Epithelial cell of proximal tubule (primary cell): ENCODE measurements at regions not wholly inside any gene's neighbourhood (a gene's known extent, or its start where the extent isn't known, plus 50 kb on each side); places are given as distances from the start of the nearest gene placed in this dataset.
A peak's percentile ranks its signal among the peaks of the same experiment; 100 is the strongest.

Experiments
- DNase-seq: peaks from one replicate; pipeline ENCODE4 v3.0.0-alpha.2; 2011; ENCODE audit warnings: low read depth
- H3K4me3 ChIP-seq: 2 replicates; pipeline ENCODE4 v1.5.1; 2011; ENCODE audit warnings: low read depth, mild to moderate bottlenecking, low read length
- CTCF ChIP-seq: conservative IDR thresholded peaks from 2 replicates; pipeline ENCODE4 v1.5.1; 2012; ENCODE audit warnings: low read depth, mild to moderate bottlenecking, low read length

GRCh38 chr3:168540726-168541125 lies 445.0 kb upstream of the GOLIM4 start:
- TF ChIP-seq CTCF, result no peak
- DNase-seq, result no peak
- H3K4me3 ChIP-seq, result no peak overlapping the region

DNA sequence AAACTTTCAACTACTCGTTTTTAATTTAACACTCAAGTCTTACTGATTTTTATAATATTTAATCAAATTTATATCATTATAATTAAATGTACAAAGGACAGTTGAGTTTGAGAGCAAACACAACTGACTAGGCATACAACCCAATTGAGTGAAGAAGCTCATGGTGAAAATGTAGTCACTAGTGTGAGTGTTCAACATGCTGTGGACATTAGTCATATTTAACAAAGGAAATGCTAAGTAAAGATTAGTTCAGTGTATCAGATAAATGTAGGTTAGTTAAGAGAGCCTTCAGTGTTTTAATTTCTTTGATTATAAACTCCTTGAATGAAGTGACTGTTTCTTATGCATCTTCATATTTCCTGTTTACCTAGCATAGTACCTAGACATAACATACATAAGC lies 444.2 kb upstream of the GOLIM4 start:
- no peak for DNase-seq
- TF ChIP-seq CTCF, result no peak

DNA sequence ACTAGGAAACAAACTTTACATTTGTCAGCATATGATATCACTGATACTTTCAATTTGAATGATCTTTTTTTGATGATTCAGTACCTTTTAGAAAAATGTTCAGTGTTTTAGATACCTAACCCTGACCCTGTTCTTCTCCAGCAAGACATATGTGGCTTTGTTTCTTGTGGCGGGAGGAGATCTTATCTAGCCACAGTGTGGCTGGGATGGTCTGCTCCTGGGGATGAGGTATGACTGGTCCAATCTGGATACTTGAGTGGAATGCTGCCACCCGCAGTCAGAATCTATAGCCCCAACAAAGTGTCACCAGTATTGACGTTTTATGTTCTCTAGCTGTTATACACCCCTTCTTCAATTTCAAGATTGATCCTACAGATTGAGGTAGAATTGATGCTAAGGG lies 439.0 kb upstream of the GOLIM4 start:
- no peak for DNase-seq
- no peak overlapping the region for H3K4me3 ChIP-seq
- TF ChIP-seq CTCF, result peak; percentile 5

More for the DNA sequence above, 444.2 kb upstream of the GOLIM4 start:
- H3K4me3 ChIP-seq, result no peak overlapping the region

GRCh38 chr3:168533600-168533999 lies 437.9 kb upstream of the GOLIM4 start:
- H3K4me3 ChIP-seq, result no peak overlapping the region
- TF ChIP-seq CTCF, result no peak
- DNase-seq, result no peak

DNA sequence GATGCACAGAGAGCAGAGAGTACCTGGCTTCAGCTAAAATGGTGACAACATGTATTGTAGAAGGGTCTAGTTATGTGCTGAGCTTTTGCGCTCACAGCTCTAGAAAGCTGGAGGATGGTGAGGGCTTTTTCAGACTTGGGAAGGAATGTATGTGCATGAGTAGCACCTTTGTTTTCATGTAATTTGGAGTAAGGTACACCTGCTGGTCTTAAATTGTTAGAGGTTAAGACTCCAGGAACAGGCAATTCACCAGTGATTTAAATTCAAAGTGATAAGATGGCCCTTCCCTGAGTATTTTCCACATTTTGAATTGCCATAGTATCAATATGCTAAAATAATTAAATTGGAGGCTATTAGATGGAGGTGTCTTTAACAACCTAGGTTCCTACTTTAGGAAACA lies 436.4 kb upstream of the GOLIM4 start:
- TF ChIP-seq CTCF, result no peak
- no peak for DNase-seq
- no peak overlapping the region for H3K4me3 ChIP-seq

DNA sequence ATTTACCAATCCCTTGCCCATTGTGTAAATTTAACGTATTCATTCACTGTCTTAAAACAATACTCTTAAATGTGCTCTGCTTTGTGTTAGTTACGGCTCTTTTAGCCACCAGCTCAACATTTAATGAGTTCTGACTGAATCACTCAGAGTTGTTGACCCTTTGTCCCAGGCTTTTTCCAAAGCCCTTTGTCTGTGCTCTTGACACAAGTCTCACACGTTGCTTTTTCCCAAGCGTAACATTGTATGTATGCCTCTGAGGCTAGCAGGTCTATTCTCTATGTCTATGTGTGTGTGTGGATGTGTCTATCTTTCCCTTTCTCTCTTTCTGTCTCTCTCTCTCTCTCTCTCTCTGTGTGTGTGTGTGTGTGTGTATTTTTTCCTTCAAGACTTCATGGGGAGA lies 435.4 kb upstream of the GOLIM4 start:
- H3K4me3 ChIP-seq, result no peak overlapping the region
- no peak for DNase-seq
- no peak for TF ChIP-seq CTCF

- DNase-seq, result no peak
- H3K4me3 ChIP-seq, result no peak overlapping the region
- TF ChIP-seq CTCF, result no peak
Measured at GRCh38 chr3:168524129-168524528, 428.4 kb upstream of the GOLIM4 start.
